Vagina (tissue), 2 donors: ENCODE measurements at regions not wholly inside any gene's neighbourhood (a gene's known extent, or its start where the extent isn't known, plus 50 kb on each side); places are given as distances from the start of the nearest gene placed in this dataset.

Experiments used
- CTCF ChIP-seq, 3 experiments: fragments of 450-650 bp in 2 of 3; fragments of 200-600 bp in 1 of 3; sonication (generic) in 1 of 3; IDR thresholded peaks; one replicate each; pipeline ENCODE4 v1.5.1; 2017 to 2019; ENCODE audit warnings: antibody characterized with exemption in 3 of 3, mild to moderate bottlenecking in 2 of 3, moderate library complexity in 2 of 3
- POLR2AphosphoS5 ChIP-seq, 2 donors: sonication (generic); formaldehyde crosslinking; IDR thresholded peaks; one replicate each; pipeline ENCODE4 v1.9.0; 2017; ENCODE audit warnings: antibody characterized with exemption in 2 of 2, mild to moderate bottlenecking in 2 of 2, low read depth in 1 of 2; ENCODE audit not compliant: insufficient read depth in 1 of 2

GRCh38 chr7:88398459-88398858 lies 91.8 kb upstream of the STEAP4 start:
- TF ChIP-seq CTCF (IDR thresholded peaks at IDR 0.05) (no peak), POLR2AphosphoS5 (IDR thresholded peaks at IDR 0.05; ENCODE audit: insufficient read depth in 1 of 2, low read depth in 1 of 2) (no peak)
